ENCODE measurements at regions not wholly inside any gene's neighbourhood (a gene's known extent, or its start where the extent isn't known, plus 50 kb on each side); places are given as distances from the start of the nearest gene placed in this dataset.

- in situ Hi-C loops (cut with HindIII; ENCODE audit: extremely low pct_ligation_motif_present, low pct_unique_long_range_greater_than_20kb) = no loop called here
- CTCF ChIA-PET (ENCODE audit: low intra/inter-chr PET ratio, low total read pairs) = no interaction called here
These were observed 324.5 kb downstream of the NUAK1 start for GRCh38 chr12:105814283-105814682.

More at GRCh38 chr12:105814283-105814682, 324.5 kb downstream of the NUAK1 start:
- ATAC-seq (no peak), FAIRE-seq (no peak), DNase-seq (ENCODE audit: low spot score) (no peak)
- Histone ChIP-seq H4K20me1 (ENCODE audit: insufficient read depth, low read length) (no peaks in the 10 kb centered on the region), H3K9ac (ENCODE audit: insufficient read depth, low read depth, low read length) (no peak overlapping the region), H3K27ac (ENCODE audit: extremely low read length, insufficient read depth, low read length) (no peak overlapping the region), H2AFZ (ENCODE audit: low read length) (no peak overlapping the region), H3K27me3 (ENCODE audit: control insufficient read depth in 1 of 2, insufficient read depth in 2 of 2, low read length in 2 of 2) (no peaks in the 10 kb centered on the region), H3K79me2 (ENCODE audit: insufficient read depth, low read length) (no peaks in the 10 kb centered on the region), H3K4me3 (replicated peaks in 1 of 3; ENCODE audit: insufficient read depth in 1 of 3, low read depth in 2 of 3, low read length in 3 of 3) (no peak overlapping the region), H3K4me1 (ENCODE audit: insufficient read depth, low read length) (no peaks in the 10 kb centered on the region), H3K36me3 (replicated peaks in 1 of 2; ENCODE audit: control insufficient read depth in 1 of 2, insufficient read depth in 2 of 2, low read length in 2 of 2) (no peaks in the 10 kb centered on the region), H3K9me3 (ENCODE audit: low read length) (no peaks in the 10 kb centered on the region), H3K4me2 (ENCODE audit: low read depth, low read length) (no peak overlapping the region)
- WGBS (ENCODE audit: low lambda C conversion rate) = 31% methylated on average over 4 of the region's 4 CpGs
- TF ChIP-seq ZNF124 (CRISPR knock-in tag; IDR thresholded peaks at IDR 0.05) (no peak), ZNF34 (CRISPR knock-in tag; IDR thresholded peaks at IDR 0.05; ENCODE audit: borderline replicate concordance) (no peak), SIX1 (CRISPR knock-in tag; IDR thresholded peaks at IDR 0.05; ENCODE audit: borderline replicate concordance) (no peak), CENPBD1 (CRISPR knock-in tag; IDR thresholded peaks at IDR 0.05; ENCODE audit: borderline replicate concordance, low read depth) (no peak), HNF1B (CRISPR knock-in tag; IDR thresholded peaks at IDR 0.05) (no peak), ARHGAP35 (CRISPR knock-in tag; IDR thresholded peaks at IDR 0.05; ENCODE audit: borderline replicate concordance) (no peak), ADNP (CRISPR knock-in tag; IDR thresholded peaks at IDR 0.05) (no peak), EHMT2 (IDR thresholded peaks at IDR 0.05; ENCODE audit: borderline replicate concordance, low read depth, low read length) (no peak), POGK (CRISPR knock-in tag; conservative IDR thresholded peaks at IDR 0.05) (no peak), JUNB (CRISPR knock-in tag; IDR thresholded peaks at IDR 0.05; ENCODE audit: borderline replicate concordance) (no peak), ZNF781 (CRISPR knock-in tag; IDR thresholded peaks at IDR 0.05; ENCODE audit: borderline replicate concordance, not compliant biosample characterization) (no peak), NR2F2 (IDR thresholded peaks at IDR 0.05; ENCODE audit: borderline replicate concordance, low read depth) (no peak)
- POLR2A ChIA-PET = no interaction called here
- no TSS peak for BruUV-seq (replicated peaks)
- intact Hi-C loops (cut with micrococcal nuclease; ENCODE audit: unreplicated experiment) = no loop called here
